Left cardiac atrium (tissue), 4 donors: ENCODE measurements at regions not wholly inside any gene's neighbourhood (a gene's known extent, or its start where the extent isn't known, plus 50 kb on each side); places are given as distances from the start of the nearest gene placed in this dataset.

Source experiments
- ATAC-seq, 2 donors: fragments of 200-7000 bp; cut with Tn5 transposase; one replicate each; pipeline ENCODE4 v1.9.1; 2020; ENCODE audit warnings: mild to moderate bottlenecking in 2 of 2, moderate library complexity in 2 of 2
- DNase-seq: peaks from one replicate; pipeline ENCODE4 v3.0.0-alpha.2; 2020
- intact Hi-C, 2 donors: fragments of 100-400 bp; cut with DNase I; formaldehyde crosslinking; loops; one replicate each; pipeline versions ENCODE4 v1.14.1 to v1.15.1; 2022 to 2023
- donor health status: DM: no; HTN: yes; CAD: no.
- donor health status: DM: no; HTN: yes; CAD: no; lungs with severe emphysema.
- donor health status: DM: yes; HTN: yes; CAD: no.
- donor health status: Dilated cardiomyopathy.

- DNase-seq (no peak), ATAC-seq (no peak)
- intact Hi-C loops: no loop called here
These were observed 96.5 kb downstream of the RRAGC start for GRCh38 chr1:38763121-38763520.

- DNase-seq (no peak), ATAC-seq (no peak)
- intact Hi-C loops: no loop called here
These were observed 99.0 kb downstream of the RRAGC start for GRCh38 chr1:38760562-38760961.

DNA sequence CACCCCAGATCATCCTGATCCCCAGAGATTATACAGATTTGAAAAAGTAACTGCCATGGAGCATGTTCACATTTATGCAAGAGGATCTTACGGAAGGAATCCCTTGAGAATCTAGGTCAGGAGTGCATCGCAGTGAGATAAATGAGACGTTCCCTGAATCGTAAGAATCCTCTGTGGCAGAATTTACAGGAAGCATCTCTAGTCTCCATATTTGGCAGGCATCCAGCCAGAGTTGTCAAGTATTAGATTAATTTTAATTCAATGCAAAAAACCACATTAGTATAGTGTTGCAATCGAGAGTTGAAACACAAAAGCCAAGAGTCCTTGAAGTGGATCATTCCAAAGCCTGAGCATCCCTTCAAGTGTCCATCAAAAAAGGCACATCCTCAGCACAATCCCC lies 100.8 kb downstream of the RRAGC start:
- DNase-seq: no peak
- ATAC-seq: no peak
- intact Hi-C loops: no loop called here

DNA sequence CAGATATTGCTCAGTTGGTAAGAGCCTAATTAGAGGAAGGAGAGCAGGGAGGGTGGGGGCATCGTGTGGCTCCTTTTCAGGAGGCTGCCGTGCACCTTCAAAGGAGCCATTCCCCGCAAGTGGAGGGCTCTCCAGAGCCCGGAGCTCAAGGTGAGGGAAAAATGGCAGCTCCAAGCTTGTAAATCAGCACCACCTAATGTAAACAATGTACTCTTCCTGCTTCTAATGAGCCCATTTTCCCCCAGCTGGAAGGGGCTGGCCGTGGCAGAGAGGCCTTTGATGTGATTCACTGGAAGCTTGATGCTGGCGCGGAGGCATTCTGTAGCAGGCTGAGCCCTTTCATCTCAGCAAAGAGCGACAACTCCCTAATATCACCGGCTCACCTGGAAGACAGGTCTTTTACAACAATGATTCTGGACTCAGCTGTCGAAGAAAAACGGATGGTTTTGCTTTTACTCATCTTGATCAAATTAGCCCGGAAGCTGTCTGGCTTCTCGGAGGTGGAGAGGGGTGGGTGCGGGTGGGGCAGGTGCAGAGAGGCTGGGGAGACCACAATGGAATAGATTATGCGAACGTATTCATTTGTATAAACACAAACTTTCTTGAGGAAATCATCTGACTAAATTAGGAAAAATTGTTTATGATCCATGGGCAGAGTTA lies 112.5 kb downstream of the RRAGC start:
- no peak for ATAC-seq
- intact Hi-C loops: no loop called here
- no peak for DNase-seq

- intact Hi-C loops: no loop called here
- DNase-seq: no peak
- ATAC-seq: peak; percentile 32 to 72
These were observed 113.1 kb downstream of the RRAGC start for GRCh38 chr1:38746402-38746935.

GRCh38 chr1:38745476-38746401 lies 113.8 kb downstream of the RRAGC start:
- ATAC-seq (peak in 1 of 2 donors; percentile 14), DNase-seq (no peak)
- intact Hi-C loops: no loop called here

DNA sequence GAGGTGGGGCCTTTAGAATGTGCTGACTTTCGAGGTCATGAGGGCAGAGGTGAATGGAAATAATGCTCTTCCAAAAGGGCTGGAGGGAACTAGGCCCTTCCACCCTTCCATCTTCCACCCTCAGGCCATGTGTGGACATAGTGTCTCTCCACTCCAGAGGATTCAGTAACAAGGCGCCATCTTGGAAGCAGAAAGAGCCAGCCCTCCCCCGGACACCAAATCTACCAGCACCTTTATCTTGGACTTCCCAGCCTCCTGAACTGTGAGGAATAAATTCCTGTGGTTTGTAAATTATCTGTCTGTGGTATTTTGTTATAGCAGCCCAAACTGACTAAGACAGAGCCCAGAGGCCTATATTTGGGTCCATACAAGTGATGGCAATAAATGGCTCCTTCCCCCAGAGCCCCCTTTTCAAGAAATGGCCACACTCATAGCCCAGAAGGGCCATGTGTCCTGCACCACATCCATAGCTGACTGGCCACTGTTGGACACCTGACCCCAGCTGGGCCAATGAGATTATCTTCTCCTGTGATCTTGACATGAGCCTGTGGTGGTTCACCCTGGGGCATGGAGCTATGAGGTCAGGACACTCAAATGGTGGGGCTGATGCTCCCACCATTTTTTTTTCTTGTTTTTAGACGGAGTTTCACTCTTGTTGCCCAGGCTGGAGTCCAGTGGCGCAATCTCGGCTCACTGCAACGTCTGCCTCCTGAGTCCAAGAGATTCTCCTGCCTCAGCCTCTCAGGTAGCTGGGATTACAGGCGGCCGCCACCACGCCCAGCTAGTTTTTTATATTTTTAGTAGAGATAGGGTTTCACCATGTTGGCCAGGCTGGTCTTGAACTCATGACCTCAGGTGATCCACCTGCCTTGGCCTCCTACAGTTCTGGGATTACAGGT lies 114.9 kb downstream of the RRAGC start:
- no peak for ATAC-seq
- no peak for DNase-seq
- intact Hi-C loops: no loop called here

DNA sequence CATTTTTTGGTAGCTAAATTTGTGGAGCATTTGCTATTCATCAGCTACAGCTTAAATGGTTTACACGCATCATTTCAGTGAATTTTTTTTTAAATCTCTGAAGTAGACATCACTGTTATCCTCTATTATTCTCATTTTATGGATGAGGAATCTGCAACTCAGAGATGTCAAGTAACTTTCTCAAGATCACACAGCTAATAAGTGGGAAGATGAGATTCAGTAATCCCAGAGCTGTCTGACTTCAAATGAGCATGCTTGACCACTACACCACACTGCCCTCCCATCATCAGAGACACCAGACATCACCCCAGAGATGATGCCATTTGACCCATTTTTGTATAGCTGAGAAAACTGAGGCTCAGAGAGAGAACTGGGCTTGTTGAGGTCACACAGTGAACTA lies 116.4 kb downstream of the RRAGC start:
- intact Hi-C loops: no loop called here
- ATAC-seq: no peak
- no peak for DNase-seq

- intact Hi-C loops: no loop called here
- ATAC-seq (peak in 1 of 2 donors; percentile 67), DNase-seq (no peak)
These were observed 118.2 kb downstream of the RRAGC start for GRCh38 chr1:38741341-38741740.

DNA sequence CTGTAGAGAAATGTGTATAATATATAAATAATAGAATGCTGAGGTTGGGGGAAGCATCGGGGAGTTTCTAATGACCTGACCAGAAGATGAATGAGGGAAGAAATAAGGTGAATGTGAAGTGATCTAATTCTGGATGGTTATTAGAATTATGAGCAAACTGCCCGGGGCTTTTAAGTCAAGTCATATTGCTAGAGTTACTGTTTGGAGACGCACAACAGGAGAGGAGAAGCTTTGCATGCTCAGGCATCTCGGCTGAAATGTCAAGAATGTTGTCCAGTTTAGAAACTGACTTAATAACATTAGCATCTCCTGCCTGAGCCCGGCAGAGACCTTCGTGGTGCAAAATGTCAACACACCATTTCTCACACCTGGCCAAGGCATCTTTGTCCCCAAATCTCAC lies 119.1 kb downstream of the RRAGC start:
- intact Hi-C loops: no loop called here
- ATAC-seq (no peak), DNase-seq (no peak)

- intact Hi-C loops: no loop called here
- ATAC-seq (no peak), DNase-seq (no peak)
These were observed 121.4 kb downstream of the RRAGC start for GRCh38 chr1:38738207-38738606.

DNA sequence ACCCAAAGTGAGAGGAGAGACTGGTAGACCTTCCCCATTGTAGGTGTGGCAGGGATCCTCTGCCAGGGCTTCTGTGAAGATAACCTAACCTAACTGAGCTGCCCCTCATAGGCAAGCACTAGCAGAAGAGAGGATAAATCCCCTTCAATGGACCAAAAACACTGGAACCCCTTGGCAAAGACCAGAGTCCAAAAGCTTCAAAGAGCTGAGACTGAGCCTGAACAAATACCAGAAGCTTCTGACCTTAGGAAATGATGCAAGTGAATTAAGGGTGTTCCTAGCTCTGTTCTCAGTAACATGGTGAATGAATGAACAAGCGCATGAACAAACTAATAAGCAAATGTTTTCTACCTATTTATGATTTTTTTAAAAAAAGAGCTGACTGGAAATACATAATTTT lies 123.2 kb downstream of the RRAGC start:
- ATAC-seq (no peak), DNase-seq (no peak)
- intact Hi-C loops: no loop called here

DNA sequence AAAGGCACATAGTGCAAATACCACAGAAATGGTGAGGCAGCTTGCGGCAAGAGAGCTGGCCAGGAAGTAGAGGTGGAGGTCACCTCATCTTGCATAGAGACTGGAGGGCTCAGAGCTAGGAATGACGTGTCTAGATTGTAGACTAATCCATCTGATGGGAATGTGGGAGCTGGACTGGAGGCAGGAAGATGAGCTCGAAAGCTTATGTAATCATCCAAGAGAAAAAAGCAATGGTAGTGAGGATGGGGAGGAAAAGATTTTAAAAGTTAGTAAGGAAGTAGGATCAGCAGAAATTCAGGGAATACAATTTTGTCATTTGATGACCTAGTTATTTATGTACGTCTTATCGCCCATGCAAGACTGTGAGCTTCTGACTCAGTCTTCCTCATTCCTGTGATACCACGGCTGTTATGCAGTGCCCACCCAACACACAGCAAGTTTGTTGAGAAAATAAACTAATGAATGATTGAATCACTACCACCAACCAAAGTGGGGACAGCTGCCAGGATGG lies 123.9 kb downstream of the RRAGC start:
- no peak for DNase-seq
- intact Hi-C loops: no loop called here
- ATAC-seq: no peak

GRCh38 chr1:38733761-38734160 lies 125.8 kb downstream of the RRAGC start:
- ATAC-seq (no peak), DNase-seq (no peak)
- intact Hi-C loops: no loop called here

GRCh38 chr1:38730511-38731397 lies 128.8 kb downstream of the RRAGC start:
- ATAC-seq: no peak
- no peak for DNase-seq
- intact Hi-C loops: no loop called here

GRCh38 chr1:38728585-38728908 lies 131.0 kb downstream of the RRAGC start:
- intact Hi-C loops: no loop called here
- no peak for DNase-seq
- no peak for ATAC-seq

- ATAC-seq (peak; percentile 91 to 94), DNase-seq (peak; percentile 68)
- intact Hi-C loops: no loop called here
These were observed 131.6 kb downstream of the RRAGC start for GRCh38 chr1:38727684-38728584.
